HG03060 (cell line): ENCODE measurements at regions not wholly inside any gene's neighbourhood (a gene's known extent, or its start where the extent isn't known, plus 50 kb on each side); places are given as distances from the start of the nearest gene placed in this dataset.

Source experiments
- ATAC-seq: cut with Tn5 transposase; IDR thresholded peaks from one replicate; pipeline ENCODE4 v1.9.1; 2021; ENCODE audit warnings: low read depth, moderate number of reproducible peaks; ENCODE audit not compliant: unreplicated experiment

- no peak for ATAC-seq
Observed at GRCh38 chr11:110807801-110808200, 95.6 kb upstream of the ARHGAP20 start.

- no peak for ATAC-seq
Observed at GRCh38 chr11:110805756-110806155, 93.5 kb upstream of the ARHGAP20 start.

GRCh38 chr11:110802162-110802561, 89.9 kb upstream of the ARHGAP20 start:
- no peak for ATAC-seq

GRCh38 chr11:110801328-110801727, 89.1 kb upstream of the ARHGAP20 start:
- no peak for ATAC-seq

GRCh38 chr11:110798201-110798900, 86.1 kb upstream of the ARHGAP20 start:
- ATAC-seq = no peak

- ATAC-seq = peak; percentile 91
Observed at GRCh38 chr11:110797453-110797852, 85.2 kb upstream of the ARHGAP20 start.

GRCh38 chr11:110795112-110795624, 82.9 kb upstream of the ARHGAP20 start:
- no peak for ATAC-seq

- ATAC-seq = no peak
Observed at GRCh38 chr11:110793556-110793955, 81.3 kb upstream of the ARHGAP20 start.

GRCh38 chr11:110791621-110792020, 79.4 kb upstream of the ARHGAP20 start:
- no peak for ATAC-seq

GRCh38 chr11:110787680-110788079, 75.4 kb upstream of the ARHGAP20 start:
- no peak for ATAC-seq

GRCh38 chr11:110786226-110786902, 74.1 kb upstream of the ARHGAP20 start:
- no peak for ATAC-seq

GRCh38 chr11:110785398-110785797, 73.2 kb upstream of the ARHGAP20 start:
- ATAC-seq = no peak

- no peak for ATAC-seq
Observed at GRCh38 chr11:110782616-110783015, 70.4 kb upstream of the ARHGAP20 start.

GRCh38 chr11:110779108-110779507, 66.9 kb upstream of the ARHGAP20 start:
- ATAC-seq = no peak

GRCh38 chr11:110778343-110778742, 66.1 kb upstream of the ARHGAP20 start:
- no peak for ATAC-seq

GRCh38 chr11:110777775-110778174, 65.5 kb upstream of the ARHGAP20 start:
- no peak for ATAC-seq

- no peak for ATAC-seq
Observed at GRCh38 chr11:110776081-110776480, 63.8 kb upstream of the ARHGAP20 start.

- no peak for ATAC-seq
Observed at GRCh38 chr11:110774138-110775014, 62.1 kb upstream of the ARHGAP20 start.

GRCh38 chr11:110773442-110773841, 61.2 kb upstream of the ARHGAP20 start:
- ATAC-seq = no peak

GRCh38 chr11:110772863-110773262, 60.6 kb upstream of the ARHGAP20 start:
- no peak for ATAC-seq

GRCh38 chr11:110766316-110766715, 54.1 kb upstream of the ARHGAP20 start:
- ATAC-seq = no peak
